HCT116 (cell line): ENCODE measurements at regions not wholly inside any gene's neighbourhood (a gene's known extent, or its start where the extent isn't known, plus 50 kb on each side); places are given as distances from the start of the nearest gene placed in this dataset.

ENCODE experiments used
- ATAC-seq: fragments of 200-7000 bp; cut with Tn5 transposase; 2 replicates; pipeline ENCODE4 v1.9.1; 2020; ENCODE audit warnings: mild to moderate bottlenecking, moderate library complexity
- BruUV-seq: library from RNA; stranded (reverse); fragments of 400-500 nt; replicated peaks from 2 replicates; lab custom pipeline; 2021; lab: Mats Ljungman, UMichigan
- CTCF ChIA-PET: fragments of 300-600 bp; sonication (Branson Sonifier 250); formaldehyde crosslinking; loops from one replicate; lab custom pipeline; 2021; ENCODE audit warnings: antibody characterized with exemption; lab: Charles Lee
- POLR2A ChIA-PET: fragments of 300-600, 350-600 bp; sonication (Branson Sonifier 250); formaldehyde crosslinking; loops from one replicate; lab custom pipeline; 2021; ENCODE audit warnings: antibody characterized with exemption; lab: Charles Lee
- RAD21 ChIA-PET, 2 experiments: fragments of 300-600 bp; sonication (Branson Sonifier 250); formaldehyde crosslinking; loops; one replicate each; lab custom pipeline; 2023; ENCODE audit warnings: low total read pairs in 2 of 2; ENCODE audit not compliant: uncharacterized antibody in 2 of 2, unreplicated experiment in 2 of 2, low non-redundant PET in 1 of 2; lab: Charles Lee
- DNase-seq: peaks from one replicate; pipeline ENCODE4 v3.0.0-alpha.2; 2010; ENCODE audit warnings: low read depth, low spot score
- H2AFZ ChIP-seq: fragments of 200-600 bp; shearing (Covaris generic), sonication (generic); 2 replicates; pipeline ENCODE4 v1.6.1; 2017; ENCODE audit warnings: low read depth, mixed run types, mixed read lengths, antibody characterized with exemption, low read length; ENCODE audit not compliant: poor library complexity, severe bottlenecking
- H3K27ac ChIP-seq: 2 replicates; pipeline ENCODE4 v1.5.1; 2012; ENCODE audit warnings: low read depth, low read length
- H3K27me3 ChIP-seq: fragments of 200-600 bp; sonication (generic); 2 replicates; pipeline ENCODE4 v1.6.1; 2016; ENCODE audit warnings: mixed run types, low read length, mixed read lengths; ENCODE audit not compliant: insufficient read depth
- H3K36me3 ChIP-seq, 2 experiments: fragments of 200-500 bp in 1 of 2; fragments of 200-600 bp in 1 of 2; sonication (Bioruptor generic) in 1 of 2; sonication (generic) in 1 of 2; 2 replicates each; pipeline versions ENCODE4 v1.5.1 to v1.6.1; 2014 to 2016; ENCODE audit warnings: low read length in 2 of 2, inconsistent platforms in 1 of 2, mixed read lengths in 1 of 2, mixed run types in 1 of 2; ENCODE audit not compliant: insufficient read depth in 2 of 2, control insufficient read depth in 1 of 2
- H3K4me1 ChIP-seq, 2 experiments: fragments of 200-600 bp in 1 of 2; sonication (generic) in 1 of 2; 2 replicates each; pipeline versions ENCODE4 v1.5.1 to v1.6.1; 2012 to 2017; ENCODE audit warnings: low read length in 2 of 2, inconsistent platforms in 1 of 2, mild to moderate bottlenecking in 1 of 2, mixed read lengths in 1 of 2, mixed run types in 1 of 2, moderate library complexity in 1 of 2; ENCODE audit not compliant: insufficient read depth in 2 of 2, control insufficient read depth in 1 of 2
- H3K4me2 ChIP-seq: fragments of 200-600 bp; sonication (generic); 2 replicates; pipeline ENCODE4 v1.6.1; 2017; ENCODE audit warnings: mixed run types, low read length, mixed read lengths
- H3K4me3 ChIP-seq, 2 experiments: fragments of 200-600 bp in 1 of 2; sonication (generic) in 1 of 2; replicated peaks in 1 of 2; 2 replicates each; pipeline ENCODE4 v1.5.1; 2011 to 2016; ENCODE audit warnings: low read length in 2 of 2, control low read depth in 1 of 2, low read depth in 1 of 2, mild to moderate bottlenecking in 1 of 2, mixed read lengths in 1 of 2, mixed run types in 1 of 2
- H3K79me2 ChIP-seq: fragments of 200-600 bp; sonication (generic); 2 replicates; pipeline ENCODE4 v1.6.1; 2017; ENCODE audit warnings: mild to moderate bottlenecking, mixed run types, low read length, moderate library complexity, mixed read lengths; ENCODE audit not compliant: insufficient read depth
- H3K9ac ChIP-seq: fragments of 200-600 bp; sonication (generic); 2 replicates; pipeline ENCODE4 v1.6.1; 2016; ENCODE audit warnings: low read length, mixed read lengths
- H3K9me2 ChIP-seq: fragments of 200-600 bp; sonication (generic), shearing (Covaris generic); 2 replicates; pipeline ENCODE4 v1.6.1; 2017; ENCODE audit warnings: mixed run types, mild to moderate bottlenecking, moderate library complexity; ENCODE audit not compliant: insufficient read depth
- H3K9me3 ChIP-seq, 2 experiments: fragments of 200-500 bp in 1 of 2; fragments of 200-600 bp in 1 of 2; sonication (Bioruptor generic) in 1 of 2; sonication (generic) in 1 of 2; 2 replicates each; pipeline ENCODE4 v1.6.1; 2014 to 2017; ENCODE audit warnings: low read length in 2 of 2, mixed read lengths in 2 of 2, inconsistent platforms in 1 of 2, low read depth in 1 of 2, mild to moderate bottlenecking in 1 of 2, mixed run types in 1 of 2, moderate library complexity in 1 of 2; ENCODE audit not compliant: control insufficient read depth in 1 of 2, insufficient read depth in 1 of 2
- H4K20me1 ChIP-seq: fragments of 200-600 bp; sonication (generic), shearing (Covaris generic); 2 replicates; pipeline ENCODE4 v1.6.1; 2017; ENCODE audit warnings: mixed run types, mild to moderate bottlenecking, moderate library complexity; ENCODE audit not compliant: insufficient read depth
- ATF3 ChIP-seq: IDR thresholded peaks from 2 replicates; pipeline ENCODE4 v1.6.1; 2012
- CEBPB ChIP-seq: IDR thresholded peaks from 2 replicates; pipeline ENCODE4 v1.6.1; 2012; ENCODE audit warnings: low read depth
- EGR1 ChIP-seq: IDR thresholded peaks from 2 replicates; pipeline ENCODE4 v1.6.1; 2012; ENCODE audit warnings: low read depth
- EZH2 ChIP-seq: fragments of 200-600 bp; sonication (generic); IDR thresholded peaks from 2 replicates; pipeline ENCODE4 v1.6.1; 2017; ENCODE audit warnings: antibody characterized with exemption, mixed run types
- MAX ChIP-seq: IDR thresholded peaks from 2 replicates; pipeline ENCODE4 v1.6.1; 2012
- POLR2A ChIP-seq: IDR thresholded peaks from 2 replicates; pipeline ENCODE4 v1.7.0; 2011; ENCODE audit warnings: borderline replicate concordance; ENCODE audit not compliant: insufficient read depth, insufficient read length; ENCODE audit errors: extremely low read depth
- POLR2AphosphoS5 ChIP-seq: IDR thresholded peaks from 2 replicates; pipeline ENCODE4 v1.6.1; 2011; ENCODE audit warnings: mild to moderate bottlenecking, low read depth, low read length, moderate library complexity
- REST ChIP-seq: IDR thresholded peaks from 2 replicates; pipeline ENCODE4 v1.6.1; 2012; ENCODE audit warnings: low read depth
- SIN3A ChIP-seq: IDR thresholded peaks from 2 replicates; pipeline ENCODE4 v1.6.1; 2012; ENCODE audit warnings: low read depth
- SP1 ChIP-seq: IDR thresholded peaks from 2 replicates; pipeline ENCODE4 v1.6.1; 2012; ENCODE audit warnings: low read depth
- ZBTB33 ChIP-seq: IDR thresholded peaks from 2 replicates; pipeline ENCODE4 v1.6.1; 2011; ENCODE audit warnings: mild to moderate bottlenecking, low read length, moderate library complexity; ENCODE audit not compliant: insufficient replicate concordance; ENCODE audit errors: extremely low read depth
- ZFX ChIP-seq: fragments of 450-650 bp; IDR thresholded peaks from 2 replicates; pipeline ENCODE4 v1.6.1; 2017
- ZNF274 ChIP-seq: fragments of 200-500 bp; sonication (Bioruptor generic); IDR thresholded peaks from 2 replicates; pipeline ENCODE4 v1.6.1; 2014; ENCODE audit warnings: mild to moderate bottlenecking, low read depth, low read length, inconsistent platforms
- intact Hi-C: fragments of 100-400 bp; cut with micrococcal nuclease; formaldehyde crosslinking; loops from 2 replicates; pipeline ENCODE4 v1.10.0; 2022

- H2AFZ ChIP-seq, result no peak overlapping the region
- DNase-seq (no peak), ATAC-seq (no peak)
- H3K9me2 ChIP-seq, result no peaks in the 10 kb centered on the region
- H3K4me2 ChIP-seq, result no peak overlapping the region
- no peak for TF ChIP-seq CEBPB
- no peaks in the 10 kb centered on the region for H3K36me3 ChIP-seq
- no TSS peak for BruUV-seq
- no peak overlapping the region for H3K27ac ChIP-seq
- peaks cover 9 to 13% of the 10 kb centered on the region in 2 experiments; a peak in 2 of 4 replicates for H3K9me3 ChIP-seq
- H3K4me1 ChIP-seq, result no peaks in the 10 kb centered on the region
- H3K27me3 ChIP-seq, result no peaks in the 10 kb centered on the region
- H3K9ac ChIP-seq, result no peak overlapping the region
- no peak overlapping the region for H3K4me3 ChIP-seq
- POLR2A ChIA-PET, result no interaction called here
- CTCF ChIA-PET, result no interaction called here
- RAD21 ChIA-PET, result no interaction called here
- H4K20me1 ChIP-seq, result no peaks in the 10 kb centered on the region
- H3K79me2 ChIP-seq, result no peaks in the 10 kb centered on the region
- intact Hi-C loops, result no loop called here
These were observed 944.3 kb downstream of the ADGRL3 start for GRCh38 chr4:62144431-62144830.

- H3K9me2 ChIP-seq, result no peaks in the 10 kb centered on the region
- H4K20me1 ChIP-seq, result no peaks in the 10 kb centered on the region
- no peak overlapping the region for H3K9ac ChIP-seq
- ChIA-PET POLR2A (no interaction called here), RAD21 (no interaction called here), CTCF (no interaction called here)
- no peaks in the 10 kb centered on the region for H3K27me3 ChIP-seq
- H3K9me3 ChIP-seq, result peaks cover 16 to 34% of the 10 kb centered on the region in 2 experiments; a peak in 3 of 4 replicates
- H3K27ac ChIP-seq, result no peak overlapping the region
- intact Hi-C loops, result no loop called here
- no peak overlapping the region for H3K4me3 ChIP-seq
- BruUV-seq, result no TSS peak
- no peaks in the 10 kb centered on the region for H3K79me2 ChIP-seq
- ATAC-seq (no peak), DNase-seq (no peak)
- H2AFZ ChIP-seq, result no peak overlapping the region
- no peak overlapping the region for H3K4me2 ChIP-seq
- H3K4me1 ChIP-seq, result no peaks in the 10 kb centered on the region; a peak in 1 of 4 replicates
- H3K36me3 ChIP-seq, result no peaks in the 10 kb centered on the region
- TF ChIP-seq ATF3 (no peak), SP1 (no peak), POLR2AphosphoS5 (no peak), MAX (no peak), ZBTB33 (no peak), EZH2 (no peak), SIN3A (no peak), ZFX (no peak), POLR2A (no peak), ZNF274 (no peak), REST (no peak), EGR1 (no peak)
These were observed 935.5 kb downstream of the ADGRL3 start for GRCh38 chr4:62135565-62136156.
